IPS-18a (cell line): ENCODE measurements at regions not wholly inside any gene's neighbourhood (a gene's known extent, or its start where the extent isn't known, plus 50 kb on each side); places are given as distances from the start of the nearest gene placed in this dataset.

ENCODE experiments used
- H3K27ac ChIP-seq: one replicate; pipeline ENCODE4 v1.5.1; 2013; ENCODE audit warnings: low read length
- H3K27me3 ChIP-seq: one replicate; pipeline ENCODE4 v1.6.1; 2013; ENCODE audit warnings: mild to moderate bottlenecking, low read length; ENCODE audit not compliant: control insufficient read depth, insufficient read depth
- H3K36me3 ChIP-seq: one replicate; pipeline ENCODE4 v1.6.1; 2013; ENCODE audit warnings: low read depth, low read length; ENCODE audit not compliant: control insufficient read depth
- H3K4me1 ChIP-seq: one replicate; pipeline ENCODE4 v1.6.1; 2013; ENCODE audit warnings: low read depth, low read length; ENCODE audit not compliant: control insufficient read depth
- H3K4me3 ChIP-seq: one replicate; pipeline ENCODE4 v1.5.1; 2013; ENCODE audit warnings: low read length
- H3K9ac ChIP-seq: one replicate; pipeline ENCODE4 v1.6.1; 2013; ENCODE audit warnings: mild to moderate bottlenecking, low read length, moderate library complexity
- H3K9me3 ChIP-seq: one replicate; pipeline ENCODE4 v1.6.1; 2013; ENCODE audit warnings: low read depth, low read length; ENCODE audit not compliant: control insufficient read depth

DNA sequence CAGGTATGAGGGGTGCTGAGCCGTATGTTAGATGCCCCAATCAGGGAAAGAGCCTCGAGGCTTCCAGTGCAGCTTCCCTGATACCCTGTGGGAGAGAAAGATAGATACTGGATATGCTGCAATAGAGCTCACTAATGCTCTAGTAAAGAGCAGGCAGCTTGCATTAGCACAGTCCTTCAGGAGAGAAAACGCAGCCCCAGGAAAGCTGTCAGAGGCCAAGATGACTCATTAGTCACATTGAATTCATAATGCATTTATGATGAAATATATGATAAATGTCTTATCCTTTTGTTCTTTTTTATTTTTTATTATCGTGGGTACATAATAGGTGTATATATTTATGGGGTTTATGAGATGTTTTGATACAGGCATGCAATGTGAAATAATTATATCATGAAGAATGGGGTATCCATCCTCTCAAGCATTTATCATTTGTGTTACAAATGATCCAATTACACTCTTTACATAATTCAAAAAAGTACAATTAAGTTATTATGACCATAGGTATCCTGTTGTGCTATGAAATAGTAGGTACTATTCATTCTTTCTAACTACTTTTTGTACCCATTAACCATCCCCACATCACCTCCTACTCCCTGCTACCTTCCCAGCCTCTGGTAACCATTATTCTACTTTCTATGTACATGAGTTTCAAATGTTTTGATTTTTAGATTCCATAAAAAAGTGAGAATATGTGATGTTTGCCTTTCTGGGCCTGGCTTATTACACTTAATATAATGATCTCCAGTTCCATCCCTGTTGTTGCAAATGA, 94.5 kb upstream of the TOP3B start:
- Histone ChIP-seq H3K9ac (no peak overlapping the region), H3K4me1 (no peaks in the 10 kb centered on the region), H3K9me3 (no peaks in the 10 kb centered on the region), H3K4me3 (no peak overlapping the region), H3K36me3 (no peaks in the 10 kb centered on the region), H3K27me3 (peaks cover 99% of the 10 kb centered on the region), H3K27ac (no peak overlapping the region)

DNA sequence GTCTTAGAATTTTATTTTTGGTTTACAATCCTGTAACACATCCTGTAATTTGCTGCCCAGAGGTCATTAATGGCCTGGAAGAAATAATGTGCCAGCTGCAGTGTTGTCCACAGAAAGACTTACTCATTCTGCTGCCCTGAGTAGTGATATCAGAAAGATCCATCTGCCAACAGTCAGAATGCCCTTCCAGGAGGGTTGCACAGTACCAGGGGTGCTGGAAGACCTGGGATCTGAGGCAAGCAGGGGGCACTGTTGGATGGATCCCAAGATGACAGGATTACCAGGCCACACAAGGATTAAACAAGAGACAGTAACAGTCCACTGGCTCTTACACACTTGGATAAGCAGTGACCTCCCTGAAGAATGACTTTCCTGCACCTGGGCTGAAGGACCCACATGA, 93.8 kb upstream of the TOP3B start:
- H3K27me3 ChIP-seq = peaks cover 99% of the 10 kb centered on the region
- no peak overlapping the region for H3K9ac ChIP-seq
- no peaks in the 10 kb centered on the region for H3K4me1 ChIP-seq
- H3K36me3 ChIP-seq = no peaks in the 10 kb centered on the region
- no peak overlapping the region for H3K27ac ChIP-seq
- no peaks in the 10 kb centered on the region for H3K9me3 ChIP-seq
- H3K4me3 ChIP-seq = no peak overlapping the region

DNA sequence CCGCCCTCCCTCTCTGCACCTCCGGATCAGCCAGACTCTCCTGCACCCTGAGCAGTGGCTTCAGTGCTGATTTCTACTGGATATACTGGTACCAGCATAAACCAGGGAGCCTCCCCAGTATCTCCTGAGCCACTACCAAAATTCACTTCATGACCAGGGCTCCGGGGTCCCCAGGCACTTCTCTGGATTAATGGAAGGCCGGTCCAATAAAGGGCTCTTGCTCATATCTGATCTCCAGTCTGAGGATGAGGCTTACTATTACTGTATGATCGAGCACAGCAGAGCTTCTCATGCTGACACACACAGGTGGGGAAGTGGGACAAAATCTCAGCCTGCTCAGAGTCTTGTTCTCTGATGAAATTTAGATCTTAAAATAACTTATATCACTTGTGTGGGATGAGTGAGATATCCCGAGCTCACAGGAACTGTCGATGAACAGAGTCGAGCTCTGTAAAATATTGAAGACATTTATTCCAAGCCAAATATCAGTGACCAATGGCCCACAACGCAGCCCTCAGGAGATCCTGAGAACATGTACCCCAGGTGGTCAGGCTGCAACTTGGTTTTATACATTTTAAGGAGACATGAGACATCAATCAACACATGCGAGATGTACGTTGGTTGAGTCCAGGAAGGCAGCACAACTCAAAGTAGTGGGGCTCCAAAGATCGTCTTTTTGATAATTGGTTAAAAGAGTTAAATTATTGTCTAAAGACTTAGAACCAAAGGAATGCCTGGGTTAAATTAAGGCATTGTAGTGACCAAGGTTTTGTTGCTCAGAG, 93.0 kb upstream of the TOP3B start:
- H3K27me3 ChIP-seq = peaks cover 99% of the 10 kb centered on the region

DNA sequence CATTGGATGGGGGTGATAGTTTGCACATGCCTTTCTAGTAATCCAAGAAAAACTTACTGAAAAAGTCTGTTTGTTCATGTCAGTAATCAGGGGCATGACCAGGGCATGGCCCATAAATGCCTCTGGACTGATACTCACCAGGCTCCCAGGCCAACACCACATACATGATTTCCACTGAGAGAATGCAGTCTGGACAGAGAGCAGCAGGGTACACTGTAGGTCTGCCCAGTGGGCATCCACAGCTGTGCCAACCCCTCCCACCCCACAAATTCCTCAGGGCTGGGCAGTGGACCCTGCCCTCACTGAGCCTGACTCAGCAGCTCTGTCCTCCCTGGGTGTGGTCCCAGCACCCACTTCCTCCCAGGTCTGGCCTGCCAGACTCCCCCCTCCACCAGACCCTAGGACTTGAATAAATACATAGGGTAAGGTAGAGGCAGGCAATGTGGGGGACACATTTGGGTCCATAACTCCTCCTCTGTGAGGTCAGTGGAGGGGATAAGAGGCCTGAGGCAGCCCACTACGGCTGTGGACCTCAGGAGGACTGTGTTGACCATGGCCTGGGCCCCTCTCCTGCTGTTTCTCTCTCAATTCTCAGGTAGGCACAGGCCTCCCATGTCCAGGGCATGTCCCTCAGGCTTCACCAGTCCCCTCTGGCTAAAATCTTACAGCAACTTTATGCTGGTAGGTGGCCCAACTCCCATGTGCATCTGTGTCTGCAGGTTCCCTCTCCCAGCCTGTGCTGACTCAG, 92.2 kb upstream of the TOP3B start:
- Histone ChIP-seq H3K9ac (no peak overlapping the region), H3K9me3 (no peaks in the 10 kb centered on the region), H3K4me3 (no peak overlapping the region), H3K36me3 (no peaks in the 10 kb centered on the region), H3K27ac (no peak overlapping the region), H3K27me3 (peaks cover 99% of the 10 kb centered on the region), H3K4me1 (no peaks in the 10 kb centered on the region)

More for the DNA sequence above, 93.0 kb upstream of the TOP3B start:
- no peak overlapping the region for H3K4me3 ChIP-seq
- no peak overlapping the region for H3K27ac ChIP-seq
- H3K36me3 ChIP-seq = no peaks in the 10 kb centered on the region
- no peak overlapping the region for H3K9ac ChIP-seq
- H3K4me1 ChIP-seq = no peaks in the 10 kb centered on the region
- H3K9me3 ChIP-seq = no peaks in the 10 kb centered on the region

DNA sequence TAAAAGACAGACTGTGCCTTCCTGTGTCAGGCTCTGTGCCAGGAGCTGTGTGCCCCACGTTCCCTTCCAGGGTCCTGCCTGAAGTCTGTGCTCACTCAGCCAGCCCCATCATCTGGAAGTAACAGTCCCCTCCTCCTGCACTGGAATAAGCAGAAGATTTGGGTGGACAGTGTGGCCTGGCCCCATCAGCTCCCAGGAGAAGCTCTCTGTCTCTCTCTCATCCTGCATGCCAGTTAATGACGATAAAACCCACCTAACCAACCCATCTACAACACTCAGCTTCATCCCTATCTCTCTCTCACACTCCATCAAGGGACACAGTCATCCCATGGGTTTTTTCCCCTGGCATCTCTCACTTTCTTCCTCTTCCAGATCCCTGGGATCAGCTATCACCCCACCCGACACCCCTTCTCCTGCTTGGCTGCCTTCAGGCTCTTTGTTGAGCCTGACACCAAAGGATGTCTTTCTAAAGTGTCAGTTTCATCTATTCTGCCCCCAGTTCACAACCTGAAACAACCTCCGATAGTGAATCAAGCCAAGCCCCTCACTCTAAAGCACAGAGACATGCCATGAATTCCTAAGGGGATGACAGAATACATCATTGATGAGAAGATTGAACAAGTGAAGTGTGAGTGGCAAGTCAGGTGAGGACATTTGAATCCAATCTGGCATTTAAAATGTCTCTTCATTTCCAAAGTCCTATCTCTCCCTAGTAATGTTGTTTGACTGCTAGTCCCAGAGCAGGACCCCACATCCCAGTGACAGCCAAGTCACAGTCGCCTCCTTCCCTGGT, 91.4 kb upstream of the TOP3B start:
- Histone ChIP-seq H3K27ac (no peak overlapping the region), H3K9me3 (no peaks in the 10 kb centered on the region), H3K27me3 (peaks cover 99% of the 10 kb centered on the region), H3K9ac (no peak overlapping the region), H3K4me3 (no peak overlapping the region), H3K36me3 (no peaks in the 10 kb centered on the region), H3K4me1 (no peaks in the 10 kb centered on the region)

DNA sequence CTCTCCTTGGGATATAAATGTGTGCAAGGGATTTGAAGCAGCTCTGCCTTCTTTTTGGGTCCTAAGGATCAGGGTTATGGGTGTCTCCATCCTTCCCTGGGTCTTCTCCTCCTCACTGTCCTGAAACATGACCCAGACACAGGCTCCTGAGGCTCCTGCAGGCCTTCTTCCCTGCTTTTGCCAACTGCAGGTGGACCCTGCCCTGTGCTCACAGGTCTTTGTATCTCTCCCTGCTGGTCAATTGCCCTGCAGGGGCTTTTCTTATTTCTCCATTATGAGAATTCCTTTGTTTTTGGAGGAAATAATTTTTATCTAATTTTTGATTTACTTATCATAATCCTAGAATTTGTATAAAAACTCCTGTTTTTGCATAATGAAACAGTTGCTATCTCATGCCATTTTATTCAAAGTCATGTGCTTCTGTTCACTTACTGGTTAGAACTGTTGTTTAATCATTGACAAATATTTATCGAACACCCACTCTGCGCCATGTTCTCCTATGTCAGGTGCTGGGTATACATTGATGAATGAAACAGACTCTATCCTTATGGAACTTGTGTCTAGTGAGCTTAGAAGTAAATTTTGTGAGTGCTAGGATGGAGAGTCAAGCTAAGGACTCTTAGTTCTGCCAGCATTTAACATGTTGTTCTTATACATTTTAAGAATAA, 89.7 kb upstream of the TOP3B start:
- no peaks in the 10 kb centered on the region for H3K9me3 ChIP-seq
- no peak overlapping the region for H3K27ac ChIP-seq
- no peak overlapping the region for H3K9ac ChIP-seq
- no peaks in the 10 kb centered on the region for H3K36me3 ChIP-seq
- no peaks in the 10 kb centered on the region for H3K4me1 ChIP-seq
- H3K4me3 ChIP-seq = no peak overlapping the region
- H3K27me3 ChIP-seq = peaks cover 99% of the 10 kb centered on the region

DNA sequence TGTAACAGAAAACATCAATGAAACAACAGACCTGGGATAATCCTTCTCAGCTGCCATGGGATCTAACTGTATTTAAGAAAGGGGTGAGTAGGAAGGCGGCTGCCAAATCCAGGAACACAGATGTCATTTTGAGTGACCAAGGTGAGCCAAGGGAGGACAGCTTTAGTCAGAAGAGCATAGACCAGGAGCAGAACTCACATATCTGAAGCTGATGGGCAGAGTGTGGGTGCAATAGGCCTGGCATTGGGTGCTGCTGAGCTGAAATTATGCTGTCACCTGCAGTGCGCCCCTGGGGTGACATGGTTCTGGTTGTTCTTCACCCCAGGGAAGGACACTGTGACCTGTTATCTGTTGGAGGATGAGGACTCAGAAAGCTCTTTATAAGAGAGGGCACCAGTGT, 88.9 kb upstream of the TOP3B start:
- H3K9me3 ChIP-seq = no peaks in the 10 kb centered on the region
- no peak overlapping the region for H3K4me3 ChIP-seq
- no peaks in the 10 kb centered on the region for H3K4me1 ChIP-seq
- no peak overlapping the region for H3K27ac ChIP-seq
- H3K36me3 ChIP-seq = no peaks in the 10 kb centered on the region
- no peak overlapping the region for H3K9ac ChIP-seq
- H3K27me3 ChIP-seq = peaks cover 99% of the 10 kb centered on the region

DNA sequence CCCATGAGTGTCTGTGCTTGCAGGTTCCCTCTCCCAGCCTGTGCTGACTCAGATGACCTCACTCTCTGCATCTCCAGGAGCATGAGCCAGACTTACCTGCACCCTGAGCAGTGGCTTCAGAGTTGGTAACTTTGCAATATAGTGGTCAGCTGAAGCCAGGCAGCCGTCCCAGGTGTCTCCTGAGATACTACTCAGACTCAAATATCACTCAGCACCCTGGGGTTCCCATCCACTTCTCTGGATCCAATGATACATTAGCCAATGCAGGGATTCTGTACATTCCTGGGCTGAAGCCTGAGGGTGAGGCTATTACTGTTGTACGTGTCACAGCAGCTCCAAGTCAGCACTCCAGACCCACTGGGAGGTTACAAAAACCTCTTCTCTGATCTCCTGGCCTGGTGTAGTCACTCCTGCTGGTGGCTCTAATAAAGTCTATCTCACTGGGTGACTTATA, 87.8 kb upstream of the TOP3B start:
- Histone ChIP-seq H3K27ac (no peak overlapping the region), H3K27me3 (peaks cover 99% of the 10 kb centered on the region), H3K4me1 (no peaks in the 10 kb centered on the region), H3K9ac (no peak overlapping the region), H3K9me3 (no peaks in the 10 kb centered on the region), H3K36me3 (no peaks in the 10 kb centered on the region), H3K4me3 (no peak overlapping the region)

DNA sequence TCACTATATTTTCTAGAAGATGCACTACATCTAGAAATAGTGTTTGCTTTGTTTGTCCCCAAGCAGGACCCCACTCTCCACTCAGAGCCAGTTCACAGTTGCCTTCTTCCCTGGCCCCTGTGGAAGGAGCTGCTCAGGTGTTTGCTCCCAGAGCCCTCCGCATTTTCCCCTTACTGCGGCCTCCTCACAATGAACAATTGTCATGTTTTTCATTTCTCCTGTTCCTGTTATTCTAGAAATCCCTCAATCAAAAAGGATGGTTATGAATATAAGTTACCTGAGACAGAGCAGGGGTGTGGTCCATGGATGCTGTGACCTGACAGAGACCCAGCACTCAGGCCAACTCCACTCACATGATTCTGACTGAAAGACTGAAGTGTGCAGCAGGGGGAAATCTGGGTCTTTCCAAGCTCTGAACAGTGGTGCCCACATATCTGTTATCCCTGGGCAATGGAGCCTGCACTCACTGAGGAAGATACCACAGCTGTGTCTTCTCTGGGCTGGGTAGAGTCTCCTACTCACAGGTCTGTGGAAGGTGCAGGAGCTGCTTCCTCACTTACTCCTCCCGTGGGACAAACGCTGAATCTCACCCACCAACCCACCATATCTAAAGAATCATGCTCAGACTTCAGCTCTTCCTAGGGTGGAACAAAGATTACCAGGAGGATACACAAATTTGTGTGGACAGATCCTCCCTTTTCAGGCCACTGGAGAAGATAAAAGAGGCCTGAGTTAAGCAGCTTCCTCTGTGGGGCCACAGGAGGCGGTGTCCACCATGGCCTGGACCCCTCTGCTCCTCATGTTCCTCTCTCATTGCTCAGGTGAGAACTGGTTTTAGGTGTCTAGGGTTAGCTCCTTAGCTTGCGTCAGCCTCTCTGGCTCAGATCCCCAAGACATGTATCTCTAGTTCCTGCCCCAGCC, 87.1 kb upstream of the TOP3B start:
- peaks cover 99% of the 10 kb centered on the region for H3K27me3 ChIP-seq
- H3K4me3 ChIP-seq = no peak overlapping the region
- no peaks in the 10 kb centered on the region for H3K9me3 ChIP-seq
- no peaks in the 10 kb centered on the region for H3K4me1 ChIP-seq
- H3K27ac ChIP-seq = no peak overlapping the region
- no peak overlapping the region for H3K9ac ChIP-seq
- no peaks in the 10 kb centered on the region for H3K36me3 ChIP-seq

DNA sequence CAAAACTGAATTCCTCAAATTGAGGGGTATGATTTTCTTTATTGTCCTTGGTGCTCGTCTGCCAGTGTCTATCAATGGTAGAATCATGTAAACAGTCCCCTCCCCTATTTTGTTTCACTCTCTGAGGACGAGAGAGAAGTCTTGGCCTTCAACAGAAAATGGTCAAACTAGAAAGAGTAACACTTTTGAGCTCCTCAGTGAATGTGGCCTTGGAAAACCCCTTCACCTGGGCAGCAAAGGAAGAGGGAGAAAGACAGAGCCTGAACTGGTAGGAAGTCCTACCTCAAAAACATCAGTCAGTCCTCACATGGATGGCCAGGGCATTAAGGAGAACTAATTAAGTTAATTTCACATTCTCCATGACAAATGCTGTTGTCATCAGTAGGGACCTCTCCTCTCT, 86.1 kb upstream of the TOP3B start:
- Histone ChIP-seq H3K9ac (no peak overlapping the region), H3K9me3 (no peaks in the 10 kb centered on the region), H3K36me3 (no peaks in the 10 kb centered on the region), H3K4me1 (no peaks in the 10 kb centered on the region), H3K27me3 (peaks cover 98% of the 10 kb centered on the region), H3K4me3 (no peak overlapping the region), H3K27ac (no peak overlapping the region)
